ENCODE measurements at regions not wholly inside any gene's neighbourhood (a gene's known extent, or its start where the extent isn't known, plus 50 kb on each side); places are given as distances from the start of the nearest gene placed in this dataset.
A peak's percentile ranks its signal among the peaks of the same experiment; 100 is the strongest.

DNA sequence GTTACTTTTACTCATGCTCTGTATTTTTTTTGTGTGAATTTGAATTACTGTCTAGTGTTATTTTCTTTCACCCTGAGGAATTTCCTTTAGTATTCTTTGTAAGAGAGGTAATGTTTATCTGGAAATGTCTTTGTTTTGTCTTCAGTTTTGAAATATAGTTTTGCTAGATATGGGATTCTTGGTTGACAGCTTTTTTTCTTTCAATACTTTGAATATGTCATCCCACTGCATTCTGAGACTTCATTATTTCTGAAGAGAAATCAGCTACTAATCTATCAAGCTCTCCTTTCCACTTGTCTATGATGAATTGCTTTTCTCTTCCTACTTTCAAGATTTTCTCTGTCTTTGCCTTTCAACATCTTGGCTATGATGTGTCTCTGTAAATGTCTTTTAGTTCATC lies 217.0 kb upstream of the CASK start:
- no peak overlapping the region for H3K4me3 ChIP-seq (ENCODE audit: low read length)
- no peak for DNase-seq (ENCODE audit: low read depth)
- no peak for TF ChIP-seq CTCF (IDR thresholded peaks at IDR 0.05; ENCODE audit: insufficient read depth, low read depth, low read length, missing control alignments)

GRCh38 chrX:42135583-42136228 lies 212.4 kb upstream of the CASK start:
- no peak for TF ChIP-seq CTCF (IDR thresholded peaks at IDR 0.05; ENCODE audit: insufficient read depth, low read depth, low read length, missing control alignments)
- no peak overlapping the region for H3K4me3 ChIP-seq (ENCODE audit: low read length)
- no peak for DNase-seq (ENCODE audit: low read depth)

DNA sequence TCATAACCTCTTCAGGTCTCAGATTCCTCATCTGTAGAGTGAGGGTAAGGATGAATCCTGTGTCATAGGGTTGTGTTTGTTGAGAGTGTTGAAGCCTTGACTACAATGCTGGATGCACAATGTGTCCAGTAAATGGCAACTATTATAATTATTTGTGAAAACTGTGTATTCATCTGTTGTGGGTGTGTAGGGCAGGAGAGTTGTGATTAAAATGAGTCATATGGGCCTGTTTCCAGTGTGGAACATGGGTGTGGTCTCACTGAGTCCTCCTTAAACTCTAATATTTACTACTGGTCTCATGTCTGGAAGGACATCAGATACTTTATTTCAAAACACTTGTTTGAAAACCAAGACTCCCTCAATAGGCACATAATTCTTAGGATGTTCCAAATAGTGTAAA lies 208.5 kb upstream of the CASK start:
- no peak for TF ChIP-seq CTCF (IDR thresholded peaks at IDR 0.05; ENCODE audit: insufficient read depth, low read depth, low read length, missing control alignments)
- peak; percentile 49 for DNase-seq (ENCODE audit: low read depth)

DNA sequence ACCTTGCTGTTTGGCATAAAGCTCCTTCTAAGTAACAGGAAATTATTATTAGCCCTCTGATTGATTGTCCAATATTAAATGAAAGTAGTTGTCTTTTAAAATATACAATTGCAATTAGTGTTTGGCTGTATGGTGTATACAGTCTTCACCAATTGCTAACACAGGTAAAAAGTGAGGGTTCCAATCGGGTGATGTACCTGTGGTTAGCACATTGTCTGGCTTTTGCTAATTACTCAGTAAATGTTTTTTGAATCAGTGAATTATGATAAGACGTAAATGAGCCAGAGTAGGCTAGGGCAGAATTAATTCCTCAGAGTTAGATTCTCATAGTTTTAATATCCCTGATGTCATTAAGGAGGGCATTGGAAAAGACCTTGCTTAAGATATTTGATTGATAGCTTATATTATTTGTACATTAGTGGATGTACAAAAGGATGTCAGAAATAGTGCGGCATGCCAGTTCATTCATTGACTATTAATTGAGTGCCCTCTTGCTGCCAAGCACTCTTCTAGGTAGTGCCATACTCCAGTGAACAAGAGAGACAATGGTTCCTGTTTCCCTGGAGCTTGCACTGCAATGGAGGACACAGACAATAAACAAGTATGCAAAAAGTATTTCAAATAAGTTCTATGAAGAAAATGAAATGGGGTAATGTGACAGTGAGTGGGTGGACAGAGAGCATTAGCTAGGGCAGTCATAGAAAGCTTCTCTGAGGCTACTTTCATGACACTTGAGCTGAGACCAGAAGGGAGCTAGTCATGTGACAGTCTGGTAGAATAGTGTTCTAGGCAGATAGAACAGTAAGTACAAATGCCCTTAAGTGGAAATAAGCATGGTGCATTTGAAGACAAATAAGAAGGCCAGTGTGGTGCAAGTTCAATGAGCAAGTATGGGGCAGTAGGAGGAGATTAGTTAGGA lies 205.9 kb upstream of the CASK start:
- no peak for DNase-seq (ENCODE audit: low read depth)
- H3K4me3 ChIP-seq (ENCODE audit: low read length), result no peak overlapping the region
- no peak for TF ChIP-seq CTCF (IDR thresholded peaks at IDR 0.05; ENCODE audit: insufficient read depth, low read depth, low read length, missing control alignments)

More for the DNA sequence above, 208.5 kb upstream of the CASK start:
- no peak overlapping the region for H3K4me3 ChIP-seq (ENCODE audit: low read length)

DNA sequence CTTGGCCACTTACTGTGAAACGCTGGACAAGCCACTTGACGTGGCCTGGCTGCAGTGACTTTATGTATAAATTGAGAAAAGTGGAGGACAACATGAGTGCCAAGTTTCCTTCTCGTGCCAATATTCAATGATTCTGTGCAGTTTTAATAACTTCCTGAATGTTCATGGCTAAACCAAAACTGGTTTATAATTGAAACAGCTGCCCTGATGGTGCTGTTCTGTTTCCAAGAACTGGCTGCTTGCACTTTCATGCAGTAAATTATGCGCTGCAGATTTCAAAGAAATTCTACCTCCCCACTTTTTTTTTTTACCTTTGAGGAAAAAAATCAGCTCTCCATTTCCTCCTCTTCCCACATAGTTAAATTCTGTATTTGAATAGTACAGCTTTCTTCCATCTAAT lies 205.2 kb upstream of the CASK start:
- TF ChIP-seq CTCF (IDR thresholded peaks at IDR 0.05; ENCODE audit: insufficient read depth, low read depth, low read length, missing control alignments), result no peak
- DNase-seq (ENCODE audit: low read depth), result no peak
- H3K4me3 ChIP-seq (ENCODE audit: low read length), result no peak overlapping the region

- H3K4me3 ChIP-seq (ENCODE audit: low read length), result no peak overlapping the region
- no peak for TF ChIP-seq CTCF (IDR thresholded peaks at IDR 0.05; ENCODE audit: insufficient read depth, low read depth, low read length, missing control alignments)
- DNase-seq (ENCODE audit: low read depth), result no peak
Observed at GRCh38 chrX:42128020-42128419, 204.7 kb upstream of the CASK start.
